ENCODE measurements at regions not wholly inside any gene's neighbourhood (a gene's known extent, or its start where the extent isn't known, plus 50 kb on each side); places are given as distances from the start of the nearest gene placed in this dataset.

- TF ChIP-seq, protein P1, sequence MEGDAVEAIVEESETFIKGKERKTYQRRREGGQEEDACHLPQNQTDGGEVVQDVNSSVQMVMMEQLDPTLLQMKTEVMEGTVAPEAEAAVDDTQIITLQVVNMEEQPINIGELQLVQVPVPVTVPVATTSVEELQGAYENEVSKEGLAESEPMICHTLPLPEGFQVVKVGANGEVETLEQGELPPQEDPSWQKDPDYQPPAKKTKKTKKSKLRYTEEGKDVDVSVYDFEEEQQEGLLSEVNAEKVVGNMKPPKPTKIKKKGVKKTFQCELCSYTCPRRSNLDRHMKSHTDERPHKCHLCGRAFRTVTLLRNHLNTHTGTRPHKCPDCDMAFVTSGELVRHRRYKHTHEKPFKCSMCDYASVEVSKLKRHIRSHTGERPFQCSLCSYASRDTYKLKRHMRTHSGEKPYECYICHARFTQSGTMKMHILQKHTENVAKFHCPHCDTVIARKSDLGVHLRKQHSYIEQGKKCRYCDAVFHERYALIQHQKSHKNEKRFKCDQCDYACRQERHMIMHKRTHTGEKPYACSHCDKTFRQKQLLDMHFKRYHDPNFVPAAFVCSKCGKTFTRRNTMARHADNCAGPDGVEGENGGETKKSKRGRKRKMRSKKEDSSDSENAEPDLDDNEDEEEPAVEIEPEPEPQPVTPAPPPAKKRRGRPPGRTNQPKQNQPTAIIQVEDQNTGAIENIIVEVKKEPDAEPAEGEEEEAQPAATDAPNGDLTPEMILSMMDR (IDR thresholded peaks at IDR 0.05) = no peak
- TF ChIP-seq POLR2AphosphoS5 (IDR thresholded peaks at IDR 0.05) = no peak
- TF ChIP-seq POLR2A (IDR thresholded peaks at IDR 0.05) = no peak
Observed at GRCh38 chr12:87021400-87021799, 765.2 kb upstream of the MGAT4C start.

All from prostate gland (tissue), 2 donors.